KMS-11 (cell line): ENCODE measurements at regions not wholly inside any gene's neighbourhood (a gene's known extent, or its start where the extent isn't known, plus 50 kb on each side); places are given as distances from the start of the nearest gene placed in this dataset.

ENCODE experiments used
- H2AFZ ChIP-seq: fragments of 200-600 bp; sonication (generic); 2 replicates; pipeline ENCODE4 v1.6.1; 2016; ENCODE audit warnings: antibody characterized with exemption, mixed run types, low read depth
- H3K27ac ChIP-seq: fragments of 200-600 bp; sonication (generic); 2 replicates; pipeline ENCODE4 v1.6.1; 2016; ENCODE audit warnings: mild to moderate bottlenecking, mixed run types
- H3K27me3 ChIP-seq: fragments of 200-600 bp; sonication (generic); 2 replicates; pipeline ENCODE4 v1.6.1; 2017; ENCODE audit warnings: mild to moderate bottlenecking, low read depth, mixed run types, moderate library complexity; ENCODE audit not compliant: insufficient read depth
- H3K36me3 ChIP-seq: fragments of 200-600 bp; sonication (generic); 2 replicates; pipeline ENCODE4 v1.6.1; 2017; ENCODE audit warnings: mild to moderate bottlenecking, mixed run types; ENCODE audit not compliant: insufficient read depth
- H3K4me1 ChIP-seq: fragments of 200-600 bp; sonication (generic); 2 replicates; pipeline ENCODE4 v1.6.1; 2016; ENCODE audit warnings: mild to moderate bottlenecking, low read depth, mixed run types; ENCODE audit not compliant: poor library complexity, severe bottlenecking
- H3K4me2 ChIP-seq: fragments of 200-600 bp; sonication (generic); 2 replicates; pipeline ENCODE4 v1.7.0; 2016; ENCODE audit warnings: mild to moderate bottlenecking, mixed run types
- H3K4me3 ChIP-seq: fragments of 200-600 bp; sonication (generic); IDR thresholded peaks from 2 replicates; pipeline ENCODE4 v1.6.1; 2017; ENCODE audit warnings: low read depth, low read length, mixed read lengths; ENCODE audit not compliant: insufficient read depth
- H3K79me2 ChIP-seq: fragments of 200-600 bp; sonication (generic); 2 replicates; pipeline ENCODE4 v1.6.1; 2016; ENCODE audit warnings: low read depth, mixed run types; ENCODE audit not compliant: insufficient read depth
- H3K9ac ChIP-seq: fragments of 200-600 bp; sonication (generic); 2 replicates; pipeline ENCODE4 v1.6.1; 2016; ENCODE audit warnings: mild to moderate bottlenecking, mixed run types
- H4K20me1 ChIP-seq: fragments of 200-600 bp; sonication (generic); 2 replicates; pipeline ENCODE4 v1.6.1; 2016; ENCODE audit warnings: mild to moderate bottlenecking, mixed run types; ENCODE audit not compliant: insufficient read depth
- CTCF ChIP-seq: fragments of 200-600 bp; sonication (generic); conservative IDR thresholded peaks from 2 replicates; pipeline ENCODE4 v1.6.1; 2017; ENCODE audit warnings: low read depth, mild to moderate bottlenecking, antibody characterized with exemption, low read length, moderate library complexity, mixed read lengths

GRCh38 chr14:36396798-36397197, 76.4 kb upstream of the MBIP start:
- Histone ChIP-seq H3K36me3 (no peaks in the 10 kb centered on the region), H3K27ac (no peak overlapping the region), H3K4me1 (no peaks in the 10 kb centered on the region), H3K4me2 (no peak overlapping the region), H3K79me2 (no peaks in the 10 kb centered on the region), H3K4me3 (no peak overlapping the region), H4K20me1 (no peaks in the 10 kb centered on the region), H3K9ac (no peak overlapping the region), H2AFZ (no peak overlapping the region), H3K27me3 (no peaks in the 10 kb centered on the region)
- no peak for TF ChIP-seq CTCF

GRCh38 chr14:36394593-36394992, 74.2 kb upstream of the MBIP start:
- Histone ChIP-seq H3K27ac (no peak overlapping the region), H4K20me1 (no peaks in the 10 kb centered on the region), H2AFZ (no peak overlapping the region), H3K4me1 (no peaks in the 10 kb centered on the region), H3K9ac (no peak overlapping the region), H3K27me3 (no peaks in the 10 kb centered on the region), H3K4me3 (no peak overlapping the region), H3K4me2 (no peak overlapping the region), H3K36me3 (no peaks in the 10 kb centered on the region), H3K79me2 (no peaks in the 10 kb centered on the region)
- no peak for TF ChIP-seq CTCF

- Histone ChIP-seq H3K4me3 (no peak overlapping the region), H4K20me1 (no peaks in the 10 kb centered on the region), H2AFZ (no peak overlapping the region), H3K4me2 (no peak overlapping the region), H3K27me3 (no peaks in the 10 kb centered on the region), H3K79me2 (no peaks in the 10 kb centered on the region), H3K27ac (no peak overlapping the region), H3K4me1 (no peaks in the 10 kb centered on the region), H3K9ac (no peak overlapping the region), H3K36me3 (no peaks in the 10 kb centered on the region)
- no peak for TF ChIP-seq CTCF
These were observed 70.3 kb upstream of the MBIP start for GRCh38 chr14:36390718-36391117.

GRCh38 chr14:36383767-36384431, 63.5 kb upstream of the MBIP start:
- TF ChIP-seq CTCF, result no peak
- no peaks in the 10 kb centered on the region for H3K79me2 ChIP-seq
- H3K4me1 ChIP-seq, result no peaks in the 10 kb centered on the region
- H3K4me2 ChIP-seq, result no peak overlapping the region
- H2AFZ ChIP-seq, result no peak overlapping the region
- H3K27ac ChIP-seq, result no peak overlapping the region
- H3K9ac ChIP-seq, result no peak overlapping the region
- H3K27me3 ChIP-seq, result no peaks in the 10 kb centered on the region
- H3K4me3 ChIP-seq, result no peak overlapping the region
- H4K20me1 ChIP-seq, result no peaks in the 10 kb centered on the region
- no peaks in the 10 kb centered on the region for H3K36me3 ChIP-seq
